Endothelial cell of umbilical vein (primary cell): ENCODE measurements at regions not wholly inside any gene's neighbourhood (a gene's known extent, or its start where the extent isn't known, plus 50 kb on each side); places are given as distances from the start of the nearest gene placed in this dataset.

Experiments used
- BruUV-seq: library from RNA; stranded (reverse); fragments of 400-500 nt; replicated peaks from 2 replicates; lab custom pipeline; 2021; lab: Mats Ljungman, UMichigan
- CTCF ChIA-PET: fragments of 300-600, 350-600 bp; sonication (Branson Sonifier 250); formaldehyde crosslinking; loops from one replicate; lab custom pipeline; 2021; ENCODE audit warnings: antibody characterized with exemption, inconsistent platforms; lab: Charles Lee
- POLR2A ChIA-PET: fragments of 300-600, 350-600 bp; sonication (Branson Sonifier 250); formaldehyde crosslinking; loops from one replicate; lab custom pipeline; 2021; ENCODE audit warnings: antibody characterized with exemption, inconsistent platforms; lab: Charles Lee
- DNase-seq: peaks from one replicate; pipeline ENCODE4 v3.0.0-alpha.2; 2011; ENCODE audit warnings: low read depth, low spot score
- FAIRE-seq: peaks from 2 replicates; lab custom pipeline; 2011; peaks lifted over from hg19 to GRCh38; lab: Jason Lieb, UNC
- H2AFZ ChIP-seq: 2 replicates; pipeline ENCODE4 v1.6.0; 2012; ENCODE audit warnings: low read depth, low read length, control low read depth, inconsistent platforms
- H3K27ac ChIP-seq: 2 replicates; pipeline ENCODE4 v1.5.1; 2011; ENCODE audit warnings: low read depth, mild to moderate bottlenecking, control low read depth, low read length, moderate library complexity; ENCODE audit not compliant: insufficient read depth
- H3K27me3 ChIP-seq, 2 experiments: 2 replicates each; pipeline versions ENCODE4 v1.6.0 to v1.6.1; 2011; ENCODE audit warnings: low read length in 2 of 2, mixed read lengths in 1 of 2; ENCODE audit not compliant: control insufficient read depth in 2 of 2, insufficient read depth in 2 of 2
- H3K36me3 ChIP-seq, 2 experiments: 2 replicates in 1 of 2; 3 replicates in 1 of 2; pipeline ENCODE4 v1.5.1; 2011; ENCODE audit warnings: low read length in 2 of 2, mild to moderate bottlenecking in 1 of 2, moderate library complexity in 1 of 2; ENCODE audit not compliant: control insufficient read depth in 2 of 2, insufficient read depth in 2 of 2; ENCODE audit errors: extremely low read depth in 1 of 2
- H3K4me1 ChIP-seq: 3 replicates; pipeline ENCODE4 v1.5.1; 2011; ENCODE audit warnings: mild to moderate bottlenecking, low read length; ENCODE audit not compliant: control insufficient read depth, insufficient read depth; ENCODE audit errors: extremely low read depth
- H3K4me2 ChIP-seq: 2 replicates; pipeline ENCODE4 v1.6.1; 2011; ENCODE audit warnings: low read length, control low read depth, mixed read lengths; ENCODE audit not compliant: insufficient read depth
- H3K4me3 ChIP-seq, 3 experiments: fragments of 200-600 bp in 1 of 3; sonication (generic), shearing (Covaris generic) in 1 of 3; replicated peaks in 1 of 3; 2 replicates each; pipeline ENCODE4 v1.5.1; 2011 to 2016; ENCODE audit warnings: control low read depth in 3 of 3, low read length in 3 of 3, mild to moderate bottlenecking in 2 of 3, inconsistent platforms in 1 of 3, low read depth in 1 of 3, moderate library complexity in 1 of 3; ENCODE audit not compliant: insufficient read depth in 1 of 3
- H3K79me2 ChIP-seq: 2 replicates; pipeline ENCODE4 v1.6.0; 2012; ENCODE audit warnings: low read length, inconsistent platforms; ENCODE audit not compliant: control insufficient read depth, insufficient read depth
- H3K9ac ChIP-seq: replicated peaks from 2 replicates; pipeline ENCODE3; 2011; ENCODE audit warnings: low read length, control low read depth; ENCODE audit not compliant: insufficient read depth; ENCODE audit errors: extremely low read depth
- H3K9me1 ChIP-seq: replicated peaks from 3 replicates; pipeline ENCODE4 v1.6.0; 2011; ENCODE audit warnings: mild to moderate bottlenecking, low read length; ENCODE audit not compliant: control insufficient read depth, insufficient read depth; ENCODE audit errors: extremely low read depth
- H3K9me3 ChIP-seq: replicated peaks from 2 replicates; pipeline ENCODE4 v1.5.1; 2012; ENCODE audit warnings: low read length, inconsistent platforms; ENCODE audit not compliant: control insufficient read depth, insufficient read depth
- H4K20me1 ChIP-seq: replicated peaks from 2 replicates; pipeline ENCODE3; 2011; ENCODE audit warnings: mild to moderate bottlenecking, low read length; ENCODE audit not compliant: control insufficient read depth, insufficient read depth; ENCODE audit errors: extremely low read depth
- CTCF ChIP-seq, 2 donors: IDR thresholded peaks; 1 replicate in 1 of 2; 2 replicates in 1 of 2; pipeline ENCODE4 v1.5.1; 2011; ENCODE audit warnings: low read length in 2 of 2, mild to moderate bottlenecking in 2 of 2, moderate library complexity in 2 of 2, control low read depth in 1 of 2, inconsistent platforms in 1 of 2, low read depth in 1 of 2; ENCODE audit not compliant: insufficient read depth in 1 of 2; ENCODE audit errors: extremely low read depth in 1 of 2
- EZH2 ChIP-seq: IDR thresholded peaks from 2 replicates; pipeline ENCODE4 v1.6.1; 2012; ENCODE audit warnings: borderline replicate concordance, low read depth, mild to moderate bottlenecking, moderate library complexity, low read length, inconsistent platforms; ENCODE audit not compliant: severe bottlenecking
- FOS ChIP-seq: IDR thresholded peaks from 2 replicates; pipeline ENCODE4 v1.6.1; 2011; ENCODE audit warnings: mild to moderate bottlenecking, low read length, moderate library complexity, borderline replicate concordance; ENCODE audit not compliant: insufficient read depth
- GATA2 ChIP-seq: IDR thresholded peaks from 2 replicates; pipeline ENCODE4 v1.7.0; 2011; ENCODE audit warnings: low read depth, mild to moderate bottlenecking, moderate library complexity, mixed read lengths, low read length; ENCODE audit not compliant: insufficient read length, insufficient read depth
- JUN ChIP-seq: IDR thresholded peaks from 2 replicates; pipeline ENCODE4 v1.6.1; 2011; ENCODE audit warnings: borderline replicate concordance, low read depth; ENCODE audit not compliant: insufficient read length, insufficient read depth
- MAX ChIP-seq: IDR thresholded peaks from 2 replicates; pipeline ENCODE4 v1.6.1; 2011; ENCODE audit not compliant: insufficient read depth, insufficient read length
- MYC ChIP-seq: IDR thresholded peaks from one replicate; pipeline ENCODE4 v1.6.1; 2011; ENCODE audit warnings: mild to moderate bottlenecking, low read depth, low read length
- POLR2A ChIP-seq: IDR thresholded peaks from 2 replicates; pipeline ENCODE4 v1.6.1; 2012; ENCODE audit warnings: low read depth, mild to moderate bottlenecking, control low read depth, low read length
- POLR2AphosphoS5 ChIP-seq: IDR thresholded peaks from 2 replicates; pipeline ENCODE4 v1.6.1; 2012; ENCODE audit warnings: low read depth, mild to moderate bottlenecking, control low read depth, low read length, moderate library complexity; ENCODE audit not compliant: insufficient read depth
- dilution Hi-C: fragments of 300-500 bp; cut with MboI; formaldehyde crosslinking; loops from one replicate; pipeline ENCODE4 v1.15.0; 2019; ENCODE audit warnings: low sequenced_read_pairs; ENCODE audit not compliant: extremely low pct_ligation_motif_present
- intact Hi-C: fragments of 100-400 bp; cut with micrococcal nuclease; formaldehyde crosslinking; loops from one replicate; pipeline ENCODE4 v1.10.0; 2022

- TF ChIP-seq JUN (no peak), CTCF (IDR thresholded peaks at IDR 0.05; ENCODE audit: extremely low read depth in 1 of 2, insufficient read depth in 1 of 2, low read depth in 1 of 2, low read length in 2 of 2) (peak; percentile 20 to 44)
- H3K4me3 ChIP-seq: no peak overlapping the region
- peaks cover 0 to 2% of the 10 kb centered on the region in 2 experiments for H3K27me3 ChIP-seq
- H3K9me1 ChIP-seq: no peaks in the 10 kb centered on the region
- no peak overlapping the region for H3K27ac ChIP-seq
- no peaks in the 10 kb centered on the region for H3K9me3 ChIP-seq
- no peaks in the 10 kb centered on the region for H4K20me1 ChIP-seq
- BruUV-seq: no TSS peak
- no peaks in the 10 kb centered on the region for H3K4me1 ChIP-seq
- POLR2A ChIA-PET: no interaction called here
- no peak for FAIRE-seq
- no peak overlapping the region for H3K4me2 ChIP-seq
- DNase-seq: peak; percentile 22
- dilution Hi-C loops (no loop called here), intact Hi-C loops (loop anchor here (1.0 kb wide), 2 partner anchors 271 to 369 kb away; no protein-coding TSS in a partner anchor)
- CTCF ChIA-PET: interaction anchor here (0.6 to 5.8 kb wide), 5 partner anchors 286 to 715 kb away, joined by 3 to 32 read pairs (median 3); no protein-coding TSS in a partner anchor
- no peaks in the 10 kb centered on the region for H3K36me3 ChIP-seq
- H3K9ac ChIP-seq: no peak overlapping the region
- no peaks in the 10 kb centered on the region for H3K79me2 ChIP-seq
- H2AFZ ChIP-seq: no peak overlapping the region
These were observed 65.3 kb upstream of the MS4A8 start for GRCh38 chr11:60634126-60634525.

- FAIRE-seq (no peak), DNase-seq (no peak)
- H3K4me3 ChIP-seq: no peak overlapping the region
- no peaks in the 10 kb centered on the region for H3K36me3 ChIP-seq
- H3K9me3 ChIP-seq: no peaks in the 10 kb centered on the region
- no TSS peak for BruUV-seq
- POLR2A ChIA-PET: no interaction called here
- no peak overlapping the region for H3K27ac ChIP-seq
- H3K4me2 ChIP-seq: no peak overlapping the region
- CTCF ChIA-PET: interaction anchor here (0.7 kb wide), 2 partner anchors 278 to 678 kb away, joined by 3 read pairs; partner anchors contain the start of gene OOSP4A
- dilution Hi-C loops: no loop called here
- no peaks in the 10 kb centered on the region for H3K79me2 ChIP-seq
- no peaks in the 10 kb centered on the region for H3K9me1 ChIP-seq
- H2AFZ ChIP-seq: no peak overlapping the region
- TF ChIP-seq GATA2: no peak
- TF ChIP-seq POLR2A: no peak
- no peak for TF ChIP-seq CTCF (IDR thresholded peaks at IDR 0.05; ENCODE audit: extremely low read depth in 1 of 2, insufficient read depth in 1 of 2, low read depth in 1 of 2, low read length in 2 of 2)
- no peak for TF ChIP-seq POLR2AphosphoS5
- no peak for TF ChIP-seq EZH2
- TF ChIP-seq MAX: no peak
- no peak for TF ChIP-seq JUN
- TF ChIP-seq FOS: no peak
- no peak for TF ChIP-seq MYC
- intact Hi-C loops: no loop called here
- H3K9ac ChIP-seq: no peak overlapping the region
- no peaks in the 10 kb centered on the region for H3K27me3 ChIP-seq
- no peaks in the 10 kb centered on the region for H4K20me1 ChIP-seq
- H3K4me1 ChIP-seq: no peaks in the 10 kb centered on the region
These were observed 57.5 kb upstream of the MS4A8 start for GRCh38 chr11:60641940-60642339.
